SK-N-SH (cell line): ENCODE measurements at regions not wholly inside any gene's neighbourhood (a gene's known extent, or its start where the extent isn't known, plus 50 kb on each side); places are given as distances from the start of the nearest gene placed in this dataset.

Experiments used
- CTCF ChIA-PET: fragments of 300-600, 350-600 bp; formaldehyde crosslinking; extraction: SDS; loops from one replicate; lab custom pipeline; 2021; lab: Yijun Ruan, JAX
- POLR2A ChIA-PET: fragments of 350-600 bp; sonication (Branson Sonifier 250); formaldehyde crosslinking; extraction: SDS; loops from one replicate; lab custom pipeline; 2020; ENCODE audit warnings: antibody characterized with exemption, inconsistent platforms; lab: Yijun Ruan, JAX
- DNase-seq: peaks from one replicate; pipeline ENCODE4 v3.0.0; 2012
- H2AFZ ChIP-seq: fragments of 200-600 bp; sonication (generic); 2 replicates; pipeline ENCODE4 v1.8.1; 2016; ENCODE audit warnings: antibody characterized with exemption, mild to moderate bottlenecking, low read depth
- H3F3A ChIP-seq: fragments of 200-600 bp; sonication (generic); replicated peaks from 2 replicates; pipeline ENCODE3; 2016; ENCODE audit warnings: antibody characterized with exemption, mild to moderate bottlenecking; ENCODE audit not compliant: insufficient read depth
- H3K27ac ChIP-seq, 2 experiments: fragments of 200-500 bp in 1 of 2; fragments of 200-600 bp in 1 of 2; sonication (Bioruptor generic) in 1 of 2; sonication (generic), shearing (Covaris generic) in 1 of 2; 2 replicates each; pipeline versions ENCODE4 v1.5.1 to v1.6.1; 2014 to 2016; ENCODE audit warnings: low read depth in 2 of 2, inconsistent platforms in 1 of 2, low read length in 1 of 2, mild to moderate bottlenecking in 1 of 2, mixed read lengths in 1 of 2
- H3K27me3 ChIP-seq: fragments of 200-600 bp; sonication (generic), shearing (Covaris generic); 2 replicates; pipeline ENCODE4 v1.6.1; 2016; ENCODE audit warnings: mixed run types; ENCODE audit not compliant: insufficient read depth
- H3K36me3 ChIP-seq, 2 experiments: fragments of 200-500 bp in 1 of 2; fragments of 200-600 bp in 1 of 2; sonication (Bioruptor generic) in 1 of 2; sonication (generic) in 1 of 2; replicated peaks in 1 of 2; 2 replicates each; pipeline versions ENCODE3 to v1.5.1; 2014 to 2016; ENCODE audit warnings: low read length in 1 of 2, mild to moderate bottlenecking in 1 of 2; ENCODE audit not compliant: insufficient read depth in 2 of 2, control insufficient read depth in 1 of 2
- H3K4me1 ChIP-seq, 2 experiments: fragments of 200-500 bp in 1 of 2; fragments of 200-600 bp in 1 of 2; sonication (Bioruptor generic) in 1 of 2; sonication (generic), shearing (Covaris generic) in 1 of 2; 2 replicates each; pipeline versions ENCODE4 v1.5.1 to v1.6.1; 2014 to 2016; ENCODE audit warnings: low read depth in 1 of 2, low read length in 1 of 2, mixed run types in 1 of 2; ENCODE audit not compliant: insufficient read depth in 2 of 2, control insufficient read depth in 1 of 2
- H3K4me2 ChIP-seq: fragments of 200-600 bp; sonication (generic), shearing (Covaris generic); 2 replicates; pipeline ENCODE4 v1.6.1; 2017; ENCODE audit warnings: mixed run types
- H3K4me3 ChIP-seq, 2 experiments: fragments of 200-500 bp in 1 of 2; fragments of 200-600 bp in 1 of 2; sonication (Bioruptor generic) in 1 of 2; sonication (generic), shearing (Covaris generic) in 1 of 2; 2 replicates each; pipeline versions ENCODE4 v1.5.1 to v1.8.1; 2014 to 2016; ENCODE audit warnings: low read depth in 2 of 2, inconsistent platforms in 1 of 2, low read length in 1 of 2, mild to moderate bottlenecking in 1 of 2, mixed read lengths in 1 of 2, moderate library complexity in 1 of 2
- H3K79me2 ChIP-seq: fragments of 200-600 bp; sonication (generic); 2 replicates; pipeline ENCODE4 v1.8.1; 2017; ENCODE audit warnings: mild to moderate bottlenecking; ENCODE audit not compliant: insufficient read depth
- H3K9ac ChIP-seq: fragments of 200-600 bp; sonication (generic); 2 replicates; pipeline ENCODE4 v1.6.1; 2017; ENCODE audit warnings: mixed run types
- H3K9me2 ChIP-seq: fragments of 200-600 bp; sonication (generic); 2 replicates; pipeline ENCODE4 v1.6.1; 2017; ENCODE audit warnings: mixed run types
- H3K9me3 ChIP-seq: fragments of 200-600 bp; sonication (generic); 2 replicates; pipeline ENCODE4 v1.6.1; 2017; ENCODE audit warnings: mixed run types, mild to moderate bottlenecking, moderate library complexity
- H4K20me1 ChIP-seq: fragments of 200-600 bp; sonication (generic); 2 replicates; pipeline ENCODE4 v1.6.1; 2017; ENCODE audit warnings: mild to moderate bottlenecking, mixed run types; ENCODE audit not compliant: insufficient read depth
- CHD2 ChIP-seq: fragments of 150-350 bp; IDR thresholded peaks from 2 replicates; pipeline ENCODE4 v1.6.1; 2018; ENCODE audit warnings: low read length; ENCODE audit not compliant: partially characterized antibody
- CTCF ChIP-seq: fragments of 200-600 bp; sonication (generic); IDR thresholded peaks from 2 replicates; pipeline ENCODE4 v1.6.1; 2017; ENCODE audit warnings: antibody characterized with exemption, mild to moderate bottlenecking, moderate library complexity
- ELF1 ChIP-seq: IDR thresholded peaks from 2 replicates; pipeline ENCODE4 v1.4.0; 2012
- EP300 ChIP-seq, 2 experiments: IDR thresholded peaks; 2 replicates each; pipeline versions ENCODE4 v1.4.0 to v1.6.1; 2012; ENCODE audit warnings: borderline replicate concordance in 1 of 2, low read depth in 1 of 2, low read length in 1 of 2
- FOSL2 ChIP-seq: IDR thresholded peaks from 2 replicates; pipeline ENCODE4 v1.4.0; 2012; ENCODE audit warnings: low read depth, mild to moderate bottlenecking, moderate library complexity, borderline replicate concordance
- FOXM1 ChIP-seq: IDR thresholded peaks from 2 replicates; pipeline ENCODE4 v1.4.0; 2012; ENCODE audit warnings: low read depth, mild to moderate bottlenecking
- MAX ChIP-seq: IDR thresholded peaks from 2 replicates; pipeline ENCODE4 v1.4.0; 2012; ENCODE audit warnings: low read depth
- MEF2A ChIP-seq: IDR thresholded peaks from 2 replicates; pipeline ENCODE4 v1.4.0; 2012; ENCODE audit warnings: low read depth, borderline replicate concordance
- MXI1 ChIP-seq: IDR thresholded peaks from 2 replicates; pipeline ENCODE4 v1.6.1; 2012; ENCODE audit warnings: mild to moderate bottlenecking, low read depth, low read length, improper control_type of control experiment
- NFIC ChIP-seq: IDR thresholded peaks from 2 replicates; pipeline ENCODE4 v1.4.0; 2012; ENCODE audit warnings: borderline replicate concordance
- SMC3 ChIP-seq: IDR thresholded peaks from 2 replicates; pipeline ENCODE4 v1.6.1; 2012; ENCODE audit warnings: low read depth, low read length, improper control_type of control experiment
- TAF1 ChIP-seq: IDR thresholded peaks from 2 replicates; pipeline ENCODE4 v1.6.1; 2012; ENCODE audit warnings: low read depth, mild to moderate bottlenecking, low read length, moderate library complexity, borderline replicate concordance
- TEAD4 ChIP-seq: IDR thresholded peaks from 2 replicates; pipeline ENCODE4 v1.4.0; 2012; ENCODE audit warnings: mild to moderate bottlenecking, borderline replicate concordance; ENCODE audit not compliant: insufficient read depth
- YY1 ChIP-seq: IDR thresholded peaks from 2 replicates; pipeline ENCODE4 v1.4.0; 2012; ENCODE audit warnings: low read depth, mild to moderate bottlenecking
- ZBTB33 ChIP-seq: IDR thresholded peaks from 2 replicates; pipeline ENCODE4 v1.4.0; 2012; ENCODE audit warnings: low read depth, borderline replicate concordance
- WGBS: methylation state at CpG from one replicate; pipeline ENCODE4 v1.1.6; 2017; ENCODE audit warnings: low lambda C conversion rate; 5-methylcytosine and 5-hydroxymethylcytosine counted together

GRCh38 chr21:16159971-16160350, 430.2 kb downstream of the USP25 start:
- Histone ChIP-seq H2AFZ (no peak overlapping the region), H3F3A (no peaks in the 10 kb centered on the region), H3K9me2 (no peaks in the 10 kb centered on the region), H3K9me3 (no peaks in the 10 kb centered on the region), H3K4me1 (no peaks in the 10 kb centered on the region), H3K27me3 (no peaks in the 10 kb centered on the region), H3K27ac (no peak overlapping the region), H4K20me1 (no peaks in the 10 kb centered on the region), H3K36me3 (no peaks in the 10 kb centered on the region), H3K9ac (no peak overlapping the region), H3K4me3 (no peak overlapping the region), H3K4me2 (no peak overlapping the region), H3K79me2 (no peaks in the 10 kb centered on the region)
- TF ChIP-seq ELF1 (no peak), CHD2 (no peak), SMC3 (no peak), FOXM1 (no peak), MEF2A (no peak), EP300 (IDR thresholded peaks at IDR 0.05; ENCODE audit: borderline replicate concordance in 1 of 2, low read depth in 1 of 2, low read length in 1 of 2) (no peak), MXI1 (no peak), CTCF (no peak), NFIC (no peak), FOSL2 (no peak), TAF1 (no peak), MAX (no peak), ZBTB33 (no peak), TEAD4 (no peak)
- 33% methylated on average over 2 of the region's 2 CpGs for WGBS
- ChIA-PET POLR2A (no interaction called here), CTCF (no interaction called here)
- DNase-seq = no peak

GRCh38 chr21:16162953-16163352, 433.2 kb downstream of the USP25 start:
- Histone ChIP-seq H3K9me3 (no peaks in the 10 kb centered on the region), H3K4me2 (no peak overlapping the region), H3K9ac (no peak overlapping the region), H3K79me2 (no peaks in the 10 kb centered on the region), H2AFZ (no peak overlapping the region), H4K20me1 (no peaks in the 10 kb centered on the region), H3K4me3 (no peak overlapping the region), H3K9me2 (no peaks in the 10 kb centered on the region), H3K4me1 (no peaks in the 10 kb centered on the region), H3K27me3 (no peaks in the 10 kb centered on the region), H3K36me3 (no peaks in the 10 kb centered on the region), H3K27ac (no peak overlapping the region), H3F3A (no peaks in the 10 kb centered on the region)
- ChIA-PET POLR2A (no interaction called here), CTCF (interaction anchor here (1.0 kb wide), 1 partner anchor 23 kb away, joined by 3 read pairs; no protein-coding TSS in a partner anchor)
- DNase-seq = no peak
- TF ChIP-seq YY1 = no peak
- no peak for TF ChIP-seq FOXM1
- no peak for TF ChIP-seq TEAD4
- no peak for TF ChIP-seq MXI1
- WGBS = 59% methylated on average over 2 of the region's 2 CpGs
